Endodermal cell (in vitro differentiated cells): ENCODE measurements at regions not wholly inside any gene's neighbourhood (a gene's known extent, or its start where the extent isn't known, plus 50 kb on each side); places are given as distances from the start of the nearest gene placed in this dataset.

ENCODE experiments used
- DNase-seq: peaks from one replicate; pipeline ENCODE4 v3.0.0-alpha.2; 2017
- H3K27ac ChIP-seq: 2 replicates; pipeline ENCODE4 v1.5.1; 2013; ENCODE audit warnings: mild to moderate bottlenecking, low read depth, low read length, moderate library complexity
- H3K27me3 ChIP-seq: 2 replicates; pipeline ENCODE4 v1.6.1; 2013; ENCODE audit warnings: mild to moderate bottlenecking, low read length, moderate library complexity; ENCODE audit not compliant: insufficient read depth, control insufficient read depth, poor library complexity, severe bottlenecking
- H3K36me3 ChIP-seq: 2 replicates; pipeline ENCODE4 v1.7.0; 2013; ENCODE audit warnings: mild to moderate bottlenecking, low read length, moderate library complexity; ENCODE audit not compliant: control insufficient read depth, insufficient read depth
- H3K4me1 ChIP-seq: one replicate; pipeline ENCODE4 v1.7.0; 2013; ENCODE audit warnings: low read length; ENCODE audit not compliant: control insufficient read depth, insufficient read depth
- H3K4me3 ChIP-seq: 2 replicates; pipeline ENCODE4 v1.5.1; 2013; ENCODE audit warnings: mild to moderate bottlenecking, low read length, moderate library complexity
- H3K9ac ChIP-seq: 2 replicates; pipeline ENCODE4 v1.6.1; 2013; ENCODE audit warnings: mild to moderate bottlenecking, low read length, moderate library complexity; ENCODE audit not compliant: poor library complexity, severe bottlenecking; ENCODE audit errors: extremely low read depth
- H3K9me3 ChIP-seq: 2 replicates; pipeline ENCODE4 v1.6.1; 2013; ENCODE audit warnings: mild to moderate bottlenecking, low read length, moderate library complexity; ENCODE audit not compliant: control insufficient read depth
- H3K27ac Mint-ChIP-seq: 2 replicates; pipeline ENCODE4 v1.8.0; 2020; ENCODE audit warnings: mixed read lengths
- H3K27me3 Mint-ChIP-seq: 2 replicates; pipeline ENCODE4 v1.8.0; 2021; ENCODE audit warnings: mild to moderate bottlenecking, mixed read lengths; ENCODE audit not compliant: insufficient read depth
- H3K36me3 Mint-ChIP-seq: 2 replicates; pipeline ENCODE4 v1.8.0; 2020; ENCODE audit warnings: low read depth, mixed read lengths
- H3K4me1 Mint-ChIP-seq: 2 replicates; pipeline ENCODE4 v1.8.0; 2020; ENCODE audit warnings: mixed read lengths
- H3K4me3 Mint-ChIP-seq: 2 replicates; pipeline ENCODE4 v1.8.0; 2020; ENCODE audit warnings: mild to moderate bottlenecking, moderate library complexity, mixed read lengths
- H3K9me3 Mint-ChIP-seq: 2 replicates; pipeline ENCODE4 v1.8.0; 2020; ENCODE audit warnings: mild to moderate bottlenecking, mixed read lengths
- CTCF ChIP-seq: fragments of 200-600 bp; sonication (generic); conservative IDR thresholded peaks from 2 replicates; pipeline ENCODE4 v1.5.0; 2021; ENCODE audit warnings: antibody characterized with exemption, mild to moderate bottlenecking
- WGBS, 2 experiments: methylation state at CpG; one replicate each; pipeline versions ENCODE4 v1.1.5 to v1.1.7; 2013; ENCODE audit warnings: missing lambda C conversion rate in 2 of 2, mixed read lengths in 1 of 2; ENCODE audit not compliant: insufficient coverage in 1 of 2, insufficient read length in 1 of 2; 5-methylcytosine and 5-hydroxymethylcytosine counted together

GRCh38 chr6:105492706-105493673 lies 90.1 kb upstream of the PREP start:
- Mint-ChIP-seq H3K27ac (no peak overlapping the region), H3K27me3 (no peaks in the 10 kb centered on the region), H3K9me3 (no peaks in the 10 kb centered on the region), H3K4me1 (peaks cover 18% of the 10 kb centered on the region), H3K36me3 (no peaks in the 10 kb centered on the region), H3K4me3 (no peak overlapping the region)
- no peak for TF ChIP-seq CTCF
- H3K27ac ChIP-seq, result no peak overlapping the region
- H3K4me1 ChIP-seq, result no peaks in the 10 kb centered on the region
- no peak overlapping the region for H3K4me3 ChIP-seq
- H3K36me3 ChIP-seq, result no peaks in the 10 kb centered on the region
- no peaks in the 10 kb centered on the region for H3K27me3 ChIP-seq
- H3K9me3 ChIP-seq, result no peaks in the 10 kb centered on the region
- no peak overlapping the region for H3K9ac ChIP-seq
- no peak for DNase-seq

- no peaks in the 10 kb centered on the region for H3K36me3 ChIP-seq
- H3K9me3 ChIP-seq, result no peaks in the 10 kb centered on the region
- H3K9ac ChIP-seq, result no peak overlapping the region
- no peaks in the 10 kb centered on the region for H3K27me3 ChIP-seq
- H3K4me3 Mint-ChIP-seq, result no peak overlapping the region
- no peaks in the 10 kb centered on the region for H3K9me3 Mint-ChIP-seq
- H3K4me3 ChIP-seq, result no peak overlapping the region
- H3K4me1 Mint-ChIP-seq, result peaks cover 39% of the 10 kb centered on the region
- H3K36me3 Mint-ChIP-seq, result no peaks in the 10 kb centered on the region
- H3K4me1 ChIP-seq, result peaks cover 5% of the 10 kb centered on the region
- H3K27ac Mint-ChIP-seq, result no peak overlapping the region
- no peak for DNase-seq
- H3K27ac ChIP-seq, result no peak overlapping the region
- H3K27me3 Mint-ChIP-seq, result no peaks in the 10 kb centered on the region
- TF ChIP-seq CTCF, result no peak
- 85 to 90% methylated on average over 2 of the region's 2 CpGs for WGBS, 2 experiments
These were observed 86.3 kb upstream of the PREP start for GRCh38 chr6:105489216-105489530.

GRCh38 chr6:105488516-105489215 lies 85.8 kb upstream of the PREP start:
- H3K27ac ChIP-seq, result no peak overlapping the region
- Mint-ChIP-seq H3K36me3 (no peaks in the 10 kb centered on the region), H3K9me3 (no peaks in the 10 kb centered on the region), H3K27ac (no peak overlapping the region), H3K27me3 (no peaks in the 10 kb centered on the region), H3K4me1 (peaks cover 40% of the 10 kb centered on the region), H3K4me3 (no peak overlapping the region)
- no peaks in the 10 kb centered on the region for H3K9me3 ChIP-seq
- TF ChIP-seq CTCF, result no peak
- H3K4me3 ChIP-seq, result no peak overlapping the region
- WGBS, 2 experiments, result 77 to 85% methylated on average over 6 to 8 of the region's 8 CpGs
- peaks cover 5% of the 10 kb centered on the region for H3K4me1 ChIP-seq
- H3K27me3 ChIP-seq, result no peaks in the 10 kb centered on the region
- no peak overlapping the region for H3K9ac ChIP-seq
- no peaks in the 10 kb centered on the region for H3K36me3 ChIP-seq
- no peak for DNase-seq
